Caco-2 (cell line): ENCODE measurements at regions not wholly inside any gene's neighbourhood (a gene's known extent, or its start where the extent isn't known, plus 50 kb on each side); places are given as distances from the start of the nearest gene placed in this dataset.

Source experiments
- BruUV-seq: library from RNA; stranded (reverse); fragments of 400-500 nt; replicated peaks from 2 replicates; lab custom pipeline; 2021; lab: Mats Ljungman, UMichigan
- CTCF ChIA-PET: fragments of 300-600 bp; sonication (Branson Sonifier 250); formaldehyde crosslinking; loops from one replicate; lab custom pipeline; 2022; ENCODE audit warnings: antibody characterized with exemption; lab: Charles Lee
- POLR2A ChIA-PET: fragments of 300-600 bp; sonication (Branson Sonifier 250); formaldehyde crosslinking; loops from one replicate; lab custom pipeline; 2022; ENCODE audit warnings: antibody characterized with exemption; lab: Charles Lee
- DNase-seq, 2 experiments: peaks; one replicate each; pipeline versions ENCODE4 v3.0.0 to v3.0.0-alpha.2; 2020 to 2022
- H3K27me3 ChIP-seq: replicated peaks from 2 replicates; pipeline ENCODE4 v1.6.0; 2011; ENCODE audit warnings: low read length; ENCODE audit not compliant: control insufficient read depth, insufficient read depth
- H3K36me3 ChIP-seq: 2 replicates; pipeline ENCODE4 v1.5.1; 2011; ENCODE audit warnings: low read length; ENCODE audit not compliant: control insufficient read depth, insufficient read depth
- H3K4me1 ChIP-seq: fragments of 250-450 bp; sonication (Bioruptor Pico); 2 replicates; pipeline ENCODE4 v1.5.1; 2020; ENCODE audit warnings: mild to moderate bottlenecking
- H3K4me3 ChIP-seq: 2 replicates; pipeline ENCODE4 v1.5.1; 2011; ENCODE audit warnings: low read depth, mild to moderate bottlenecking, control low read depth, low read length
- H3K9me3 ChIP-seq: fragments of 250-450 bp; sonication (Bioruptor Pico); 2 replicates; pipeline ENCODE4 v1.5.1; 2020; ENCODE audit warnings: mild to moderate bottlenecking, moderate library complexity
- H3K27ac Mint-ChIP-seq: one replicate; pipeline ENCODE4 v1.8.0; 2022; ENCODE audit warnings: mixed read lengths; ENCODE audit not compliant: unreplicated experiment
- H3K27me3 Mint-ChIP-seq: one replicate; pipeline ENCODE4 v1.8.0; 2022; ENCODE audit warnings: mixed read lengths; ENCODE audit not compliant: insufficient read depth, unreplicated experiment
- H3K36me3 Mint-ChIP-seq: one replicate; pipeline ENCODE4 v1.8.0; 2022; ENCODE audit warnings: mild to moderate bottlenecking, mixed read lengths; ENCODE audit not compliant: insufficient read depth, unreplicated experiment
- H3K4me1 Mint-ChIP-seq: one replicate; pipeline ENCODE4 v1.8.0; 2022; ENCODE audit warnings: low read depth, mixed read lengths; ENCODE audit not compliant: unreplicated experiment
- H3K4me3 Mint-ChIP-seq: one replicate; pipeline ENCODE4 v1.8.0; 2022; ENCODE audit warnings: mild to moderate bottlenecking, moderate library complexity, mixed read lengths; ENCODE audit not compliant: unreplicated experiment
- H3K9me3 Mint-ChIP-seq: one replicate; pipeline ENCODE4 v1.8.0; 2022; ENCODE audit warnings: mixed read lengths; ENCODE audit not compliant: unreplicated experiment
- intact Hi-C: fragments of 100-400 bp; cut with micrococcal nuclease; formaldehyde crosslinking; loops from one replicate; pipeline ENCODE4 v1.10.0; 2022; ENCODE audit not compliant: unreplicated experiment
- TF ChIP-seq, protein P1 (sequence below), 2 experiments: fragments of 200-600 bp in 1 of 2; IDR thresholded peaks; 1 replicate in 1 of 2; 2 replicates in 1 of 2; pipeline versions ENCODE4 v1.5.1 to v1.8.0; 2011 to 2022; ENCODE audit warnings: antibody characterized with exemption in 1 of 2, control low read depth in 1 of 2, inconsistent platforms in 1 of 2, low read depth in 1 of 2, low read length in 1 of 2, mild to moderate bottlenecking in 1 of 2, moderate library complexity in 1 of 2; ENCODE audit not compliant: insufficient read depth in 1 of 2, severe bottlenecking in 1 of 2, unreplicated experiment in 1 of 2

DNA sequence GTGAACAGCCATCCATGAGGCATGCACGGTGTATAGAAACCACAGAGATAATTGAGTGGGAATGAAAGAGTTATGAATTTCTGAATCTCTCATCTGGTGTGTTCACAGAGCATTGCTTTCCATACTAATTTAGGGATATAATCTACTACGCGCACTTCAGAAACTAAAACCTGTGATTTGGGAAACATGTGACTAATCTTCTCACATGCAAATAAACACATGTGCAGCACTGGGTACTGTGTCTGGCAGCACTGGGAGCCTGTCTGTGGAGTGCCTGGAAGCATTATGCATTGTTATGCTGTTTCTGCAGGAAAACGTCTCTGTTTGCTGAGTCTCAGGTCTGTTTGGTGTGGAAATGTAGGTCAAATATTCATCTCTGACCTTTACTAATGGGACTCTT lies 287.3 kb downstream of the CMPK2 start:
- Mint-ChIP-seq H3K27ac (no peak overlapping the region), H3K4me3 (no peak overlapping the region), H3K4me1 (no peaks in the 10 kb centered on the region), H3K27me3 (peaks cover 7% of the 10 kb centered on the region), H3K9me3 (no peaks in the 10 kb centered on the region), H3K36me3 (no peaks in the 10 kb centered on the region)
- no peak overlapping the region for H3K4me3 ChIP-seq
- no peaks in the 10 kb centered on the region for H3K27me3 ChIP-seq
- no TSS peak for BruUV-seq
- no peaks in the 10 kb centered on the region for H3K9me3 ChIP-seq
- no peaks in the 10 kb centered on the region for H3K36me3 ChIP-seq
- TF ChIP-seq, protein P1, sequence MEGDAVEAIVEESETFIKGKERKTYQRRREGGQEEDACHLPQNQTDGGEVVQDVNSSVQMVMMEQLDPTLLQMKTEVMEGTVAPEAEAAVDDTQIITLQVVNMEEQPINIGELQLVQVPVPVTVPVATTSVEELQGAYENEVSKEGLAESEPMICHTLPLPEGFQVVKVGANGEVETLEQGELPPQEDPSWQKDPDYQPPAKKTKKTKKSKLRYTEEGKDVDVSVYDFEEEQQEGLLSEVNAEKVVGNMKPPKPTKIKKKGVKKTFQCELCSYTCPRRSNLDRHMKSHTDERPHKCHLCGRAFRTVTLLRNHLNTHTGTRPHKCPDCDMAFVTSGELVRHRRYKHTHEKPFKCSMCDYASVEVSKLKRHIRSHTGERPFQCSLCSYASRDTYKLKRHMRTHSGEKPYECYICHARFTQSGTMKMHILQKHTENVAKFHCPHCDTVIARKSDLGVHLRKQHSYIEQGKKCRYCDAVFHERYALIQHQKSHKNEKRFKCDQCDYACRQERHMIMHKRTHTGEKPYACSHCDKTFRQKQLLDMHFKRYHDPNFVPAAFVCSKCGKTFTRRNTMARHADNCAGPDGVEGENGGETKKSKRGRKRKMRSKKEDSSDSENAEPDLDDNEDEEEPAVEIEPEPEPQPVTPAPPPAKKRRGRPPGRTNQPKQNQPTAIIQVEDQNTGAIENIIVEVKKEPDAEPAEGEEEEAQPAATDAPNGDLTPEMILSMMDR (IDR thresholded peaks at IDR 0.05; ENCODE audit: insufficient read depth in 1 of 2, low read depth in 1 of 2, low read length in 1 of 2, severe bottlenecking in 1 of 2, unreplicated experiment in 1 of 2): no peak
- intact Hi-C loops: no loop called here
- CTCF ChIA-PET: no interaction called here
- POLR2A ChIA-PET: no interaction called here
- DNase-seq: no peak
- no peaks in the 10 kb centered on the region for H3K4me1 ChIP-seq

DNA sequence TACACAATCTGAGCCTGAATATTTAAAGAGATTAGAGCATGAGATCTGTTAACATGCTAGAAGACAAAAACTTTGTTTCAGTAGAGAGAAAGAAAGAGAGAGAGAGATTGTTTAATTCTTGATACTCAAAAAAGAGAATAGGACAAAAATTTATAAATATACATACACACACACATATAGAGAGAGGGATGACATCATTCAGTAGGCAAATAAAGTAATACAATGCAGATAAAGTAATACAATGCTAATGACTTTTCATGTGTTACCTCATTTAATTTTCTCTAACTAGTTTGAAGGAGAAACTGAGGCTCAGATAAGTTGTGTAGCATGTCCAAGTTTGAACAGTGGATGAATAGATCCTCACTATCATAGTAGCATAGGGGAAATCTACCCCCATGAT lies 286.4 kb downstream of the CMPK2 start:
- intact Hi-C loops: no loop called here
- TF ChIP-seq, protein P1 (IDR thresholded peaks at IDR 0.05; ENCODE audit: insufficient read depth in 1 of 2, low read depth in 1 of 2, low read length in 1 of 2, severe bottlenecking in 1 of 2, unreplicated experiment in 1 of 2): no peak
- no peaks in the 10 kb centered on the region for H3K36me3 ChIP-seq
- ChIA-PET POLR2A (no interaction called here), CTCF (no interaction called here)
- H3K9me3 Mint-ChIP-seq: peaks cover 3% of the 10 kb centered on the region
- BruUV-seq: no TSS peak
- DNase-seq: no peak
- no peaks in the 10 kb centered on the region for H3K27me3 ChIP-seq
- H3K4me1 Mint-ChIP-seq: no peaks in the 10 kb centered on the region
- no peak overlapping the region for H3K4me3 ChIP-seq
- no peak overlapping the region for H3K4me3 Mint-ChIP-seq
- no peaks in the 10 kb centered on the region for H3K36me3 Mint-ChIP-seq
- peaks cover 7% of the 10 kb centered on the region for H3K27me3 Mint-ChIP-seq
- H3K27ac Mint-ChIP-seq: no peak overlapping the region
- no peaks in the 10 kb centered on the region for H3K9me3 ChIP-seq
- H3K4me1 ChIP-seq: no peaks in the 10 kb centered on the region

DNA sequence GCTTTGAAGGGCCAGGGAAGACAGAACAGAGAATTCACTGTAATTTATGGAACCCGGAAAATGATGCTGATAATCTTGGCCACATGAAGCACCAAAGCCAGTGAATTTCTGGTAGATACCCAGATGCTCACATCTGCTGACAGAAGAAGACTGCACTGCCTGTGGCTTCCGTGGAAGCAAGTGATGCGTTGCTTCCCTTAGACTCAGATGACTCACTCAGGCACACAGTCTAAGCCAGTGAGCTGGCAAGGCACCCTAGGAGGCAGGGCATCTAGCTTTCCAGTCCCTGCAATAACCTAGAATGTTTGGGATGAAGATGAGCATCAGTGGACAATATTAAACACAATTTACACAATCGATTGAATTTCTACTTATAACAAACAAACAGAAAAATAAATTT lies 284.7 kb downstream of the CMPK2 start:
- H3K9me3 ChIP-seq: no peaks in the 10 kb centered on the region
- ChIA-PET CTCF (no interaction called here), POLR2A (no interaction called here)
- no peak for DNase-seq
- no peaks in the 10 kb centered on the region for H3K27me3 ChIP-seq
- BruUV-seq: no TSS peak
- Mint-ChIP-seq H3K36me3 (no peaks in the 10 kb centered on the region), H3K9me3 (peaks cover 18% of the 10 kb centered on the region), H3K4me1 (no peaks in the 10 kb centered on the region), H3K4me3 (no peak overlapping the region), H3K27me3 (peaks cover 7% of the 10 kb centered on the region), H3K27ac (no peak overlapping the region)
- intact Hi-C loops: no loop called here
- H3K4me1 ChIP-seq: no peaks in the 10 kb centered on the region
- TF ChIP-seq, protein P1 (IDR thresholded peaks at IDR 0.05; ENCODE audit: insufficient read depth in 1 of 2, low read depth in 1 of 2, low read length in 1 of 2, severe bottlenecking in 1 of 2, unreplicated experiment in 1 of 2): no peak
- no peak overlapping the region for H3K4me3 ChIP-seq
- no peaks in the 10 kb centered on the region for H3K36me3 ChIP-seq
